ENCODE measurements at regions not wholly inside any gene's neighbourhood (a gene's known extent, or its start where the extent isn't known, plus 50 kb on each side); places are given as distances from the start of the nearest gene placed in this dataset.

DNA sequence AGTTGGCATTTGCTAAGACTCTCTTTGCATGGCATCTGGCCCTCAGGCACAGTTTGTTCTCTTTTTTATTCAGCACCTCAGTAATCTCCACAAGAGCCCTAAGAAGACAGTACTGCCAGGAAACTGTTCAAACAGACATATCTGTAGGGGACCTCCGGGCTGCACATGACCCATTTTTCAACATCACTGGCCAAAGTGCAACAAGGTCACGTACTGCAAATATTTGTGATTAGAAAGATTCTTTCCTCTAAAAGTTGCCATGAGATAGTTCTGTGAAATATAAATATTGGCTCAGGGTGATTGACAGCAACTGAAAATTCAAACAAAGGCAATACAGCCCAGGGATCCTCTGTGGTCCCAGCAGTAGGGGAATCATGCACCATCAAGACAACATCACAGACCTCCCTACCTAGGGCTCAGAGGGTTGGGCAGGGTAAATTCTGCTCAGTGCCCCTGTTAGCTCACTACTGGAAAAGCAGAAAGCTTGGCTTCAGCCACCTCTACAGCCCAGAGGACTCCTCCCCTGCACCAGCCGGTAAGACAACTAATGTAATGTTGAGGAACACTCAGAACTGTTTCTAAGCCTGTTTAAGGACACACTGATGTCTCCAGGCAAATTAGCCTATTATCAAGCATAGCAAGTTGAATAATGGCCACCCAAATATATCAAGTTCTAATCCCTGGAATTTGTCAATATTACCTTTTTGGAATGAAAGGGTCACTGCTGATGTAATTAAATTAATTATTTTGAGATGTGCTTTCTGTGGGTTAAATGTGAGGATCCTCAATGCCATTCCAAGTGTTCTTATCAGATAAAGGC lies 117.4 kb upstream of the LPP start:
- Histone ChIP-seq H3K27ac (no peak overlapping the region), H3K4me3 (no peak overlapping the region)

GRCh38 chr3:188037195-188037718 lies 116.7 kb upstream of the LPP start:
- no peak overlapping the region for H3K4me3 ChIP-seq

More for the DNA sequence above, 117.4 kb upstream of the LPP start:
- Histone ChIP-seq H3K4me2 (peak overlapping the region; percentile 0 to 48 (median 25); a peak in 17 of 22 replicates), H4K20me1 (no peaks in the 10 kb centered on the region), H3K9me3 (replicated peaks in 1 of 11) (peaks cover 20 to 44% (median 40%) of the 10 kb centered on the region in 11 experiments; a peak in 21 of 22 replicates), H3K27me3 (no peaks in the 10 kb centered on the region), H3K9ac (no peak overlapping the region), H3K4me1 (peaks cover 15 to 38% (median 32%) of the 10 kb centered on the region in 10 experiments), H3K36me3 (peaks cover 0 to 6% (median 0%) of the 10 kb centered on the region in 11 experiments; a peak in 2 of 22 replicates)
- TF ChIP-seq Cebpa-rat (IDR thresholded peaks at IDR 0.05), result no peak

GRCh38 chr3:188037965-188038581 lies 115.9 kb upstream of the LPP start:
- peaks cover 0 to 1% (median 0%) of the 10 kb centered on the region in 11 experiments; a peak in 2 of 22 replicates for H3K36me3 ChIP-seq
- no peak overlapping the region for H3K4me3 ChIP-seq
- H3K4me2 ChIP-seq, result peak overlapping the region in 5 of 11 experiments; percentile 3 to 15 (median 12); a peak in 3 of 22 replicates
- peaks cover 13 to 33% (median 28%) of the 10 kb centered on the region in 11 experiments; a peak in 21 of 22 replicates for H3K9me3 ChIP-seq (replicated peaks in 1 of 11)
- no peak overlapping the region for H3K27ac ChIP-seq
- H3K9ac ChIP-seq, result no peak overlapping the region
- TF ChIP-seq Cebpa-rat (IDR thresholded peaks at IDR 0.05), result no peak
- no peaks in the 10 kb centered on the region for H4K20me1 ChIP-seq
- peaks cover 15 to 37% (median 30%) of the 10 kb centered on the region in 10 experiments for H3K4me1 ChIP-seq
- no peaks in the 10 kb centered on the region for H3K27me3 ChIP-seq

More at GRCh38 chr3:188037195-188037718, 116.7 kb upstream of the LPP start:
- Histone ChIP-seq H3K9me3 (replicated peaks in 1 of 11) (peaks cover 20 to 41% (median 36%) of the 10 kb centered on the region in 11 experiments; a peak in 21 of 22 replicates), H3K4me1 (peaks cover 15 to 40% (median 33%) of the 10 kb centered on the region in 10 experiments), H3K27ac (no peak overlapping the region), H3K4me2 (peak overlapping the region in 8 of 11 experiments; percentile 0 to 47 (median 18); a peak in 9 of 22 replicates), H4K20me1 (no peaks in the 10 kb centered on the region), H3K9ac (no peak overlapping the region), H3K27me3 (no peaks in the 10 kb centered on the region), H3K36me3 (peaks cover 0 to 6% (median 0%) of the 10 kb centered on the region in 11 experiments; a peak in 2 of 22 replicates)
- TF ChIP-seq Cebpa-rat (IDR thresholded peaks at IDR 0.05), result no peak

- peak overlapping the region in 8 of 11 experiments; percentile 22 to 61 (median 44); a peak in 17 of 22 replicates for H3K4me2 ChIP-seq
- H4K20me1 ChIP-seq, result no peaks in the 10 kb centered on the region; a peak in 1 of 22 replicates
- peaks cover 0 to 10% (median 0%) of the 10 kb centered on the region in 11 experiments; a peak in 4 of 22 replicates for H3K9me3 ChIP-seq (replicated peaks in 1 of 11)
- TF ChIP-seq Cebpa-rat (IDR thresholded peaks at IDR 0.05), result no peak
- H3K27me3 ChIP-seq, result no peaks in the 10 kb centered on the region
- no peak overlapping the region for H3K4me3 ChIP-seq
- no peak overlapping the region for H3K9ac ChIP-seq
- H3K4me1 ChIP-seq, result peaks cover 12 to 32% (median 23%) of the 10 kb centered on the region in 10 experiments
- no peaks in the 10 kb centered on the region for H3K36me3 ChIP-seq
- no peak overlapping the region for H3K27ac ChIP-seq
Measured at GRCh38 chr3:188041193-188041592, 112.8 kb upstream of the LPP start.

- no peak for TF ChIP-seq Cebpa-rat (IDR thresholded peaks at IDR 0.05)
- H3K27ac ChIP-seq, result no peak overlapping the region
- H3K9me3 ChIP-seq (replicated peaks in 1 of 11), result peaks cover 0 to 7% (median 0%) of the 10 kb centered on the region in 11 experiments; a peak in 3 of 22 replicates
- no peaks in the 10 kb centered on the region for H3K36me3 ChIP-seq
- no peaks in the 10 kb centered on the region for H3K27me3 ChIP-seq
- H3K4me3 ChIP-seq, result no peak overlapping the region
- peaks cover 5 to 25% (median 16%) of the 10 kb centered on the region in 10 experiments; a peak in 18 of 20 replicates for H3K4me1 ChIP-seq
- no peaks in the 10 kb centered on the region; a peak in 1 of 22 replicates for H4K20me1 ChIP-seq
- peak overlapping the region in 7 of 11 experiments; percentile 22 to 61 (median 45); a peak in 13 of 22 replicates for H3K4me2 ChIP-seq
- H3K9ac ChIP-seq, result no peak overlapping the region
Measured at GRCh38 chr3:188041895-188042294, 112.1 kb upstream of the LPP start.

GRCh38 chr3:188042466-188042865 lies 111.5 kb upstream of the LPP start:
- Histone ChIP-seq H3K4me1 (peaks cover 0 to 21% (median 12%) of the 10 kb centered on the region in 10 experiments; a peak in 15 of 20 replicates), H3K27me3 (no peaks in the 10 kb centered on the region), H3K9ac (no peak overlapping the region), H3K27ac (no peak overlapping the region), H3K36me3 (no peaks in the 10 kb centered on the region), H3K4me2 (no peak overlapping the region), H4K20me1 (no peaks in the 10 kb centered on the region; a peak in 1 of 22 replicates), H3K9me3 (replicated peaks in 1 of 11) (peaks cover 0 to 7% (median 0%) of the 10 kb centered on the region in 11 experiments; a peak in 3 of 22 replicates), H3K4me3 (no peak overlapping the region)
- TF ChIP-seq Cebpa-rat (IDR thresholded peaks at IDR 0.05), result no peak

- Histone ChIP-seq H3K4me2 (no peak overlapping the region), H3K4me1 (peaks cover 0 to 25% (median 14%) of the 10 kb centered on the region in 10 experiments; a peak in 16 of 20 replicates), H3K27me3 (0 out of 22 replicates have a peak, but pooled peaks cover 0 to under 1% (median 0%) of the 10 kb centered on the region in 11 experiments), H3K36me3 (no peaks in the 10 kb centered on the region), H3K27ac (no peak overlapping the region), H3K4me3 (no peak overlapping the region), H4K20me1 (no peaks in the 10 kb centered on the region; a peak in 1 of 22 replicates), H3K9ac (no peak overlapping the region), H3K9me3 (replicated peaks in 1 of 11) (peaks cover 0 to 7% (median 0%) of the 10 kb centered on the region in 11 experiments; a peak in 3 of 22 replicates)
- no peak for TF ChIP-seq Cebpa-rat (IDR thresholded peaks at IDR 0.05)
Measured at GRCh38 chr3:188043891-188044290, 110.1 kb upstream of the LPP start.

DNA sequence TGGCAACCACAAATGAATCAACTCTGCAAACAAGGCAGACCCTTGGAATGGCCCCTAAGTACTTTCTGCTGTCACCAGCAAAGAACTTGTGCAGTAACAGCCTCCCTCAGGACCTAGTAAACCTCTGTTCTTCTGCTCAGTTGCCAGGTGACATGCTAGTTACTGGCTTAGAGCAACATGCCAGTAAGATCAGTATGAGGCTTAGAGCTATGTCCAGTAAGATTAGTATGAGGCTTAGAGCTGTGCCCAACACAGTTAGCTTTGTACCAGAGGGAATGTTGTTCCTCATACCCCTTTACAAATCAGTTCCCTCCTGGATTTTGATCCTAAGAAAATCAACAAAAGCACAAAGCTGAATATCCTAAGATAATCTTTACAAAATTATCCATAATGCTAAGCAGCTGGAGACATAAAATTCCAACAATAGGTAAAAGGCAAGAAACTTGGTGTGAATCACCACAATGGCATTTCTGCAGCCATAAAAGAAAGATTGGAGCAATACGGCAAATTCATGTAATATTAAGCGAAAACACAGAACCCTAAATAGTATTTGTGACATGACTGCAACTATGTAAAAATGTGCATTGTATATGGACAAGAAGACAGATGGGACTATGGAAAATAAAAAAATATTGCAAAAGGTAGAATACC lies 107.3 kb upstream of the LPP start:
- TF ChIP-seq Cebpa-rat (IDR thresholded peaks at IDR 0.05), result no peak

More for the DNA sequence above, 107.3 kb upstream of the LPP start:
- Histone ChIP-seq H3K27ac (no peak overlapping the region), H4K20me1 (no peaks in the 10 kb centered on the region; a peak in 1 of 22 replicates), H3K9ac (no peak overlapping the region), H3K4me1 (peaks cover 11 to 43% (median 28%) of the 10 kb centered on the region in 10 experiments; a peak in 19 of 20 replicates), H3K4me2 (no peak overlapping the region), H3K27me3 (peaks cover 0 to 4% (median 0%) of the 10 kb centered on the region in 11 experiments; a peak in 1 of 22 replicates), H3K9me3 (replicated peaks in 1 of 11) (peaks cover 0 to 7% (median 0%) of the 10 kb centered on the region in 11 experiments; a peak in 3 of 22 replicates), H3K4me3 (no peak overlapping the region), H3K36me3 (no peaks in the 10 kb centered on the region)
